Kidney (tissue), 13 donors: ENCODE measurements at regions not wholly inside any gene's neighbourhood (a gene's known extent, or its start where the extent isn't known, plus 50 kb on each side); places are given as distances from the start of the nearest gene placed in this dataset.

ENCODE experiments used
- DNase-seq, 5 donors: peaks; one replicate each; pipeline ENCODE4 v3.0.0-alpha.2; 2013 to 2020
- FAIRE-seq: peaks from 2 replicates; lab custom pipeline; 2012; peaks lifted over from hg19 to GRCh38; lab: Jason Lieb, UNC
- H3K27ac ChIP-seq, 2 donors: one replicate each; pipeline ENCODE4 v1.7.0; 2013; ENCODE audit warnings: low read depth in 2 of 2, low read length in 2 of 2, inconsistent platforms in 1 of 2
- H3K27me3 ChIP-seq: one replicate; pipeline ENCODE4 v1.7.1; 2013; ENCODE audit warnings: low read length, inconsistent platforms; ENCODE audit not compliant: control insufficient read depth, insufficient read depth
- H3K36me3 ChIP-seq, 3 donors: one replicate each; pipeline versions ENCODE4 v1.7.0 to v1.7.1; 2013; ENCODE audit warnings: low read length in 3 of 3, control low read depth in 1 of 3, inconsistent platforms in 1 of 3; ENCODE audit not compliant: insufficient read depth in 3 of 3, control insufficient read depth in 2 of 3
- H3K4me1 ChIP-seq, 3 donors: one replicate each; pipeline versions ENCODE4 v1.7.0 to v1.7.1; 2013; ENCODE audit warnings: low read length in 3 of 3, inconsistent platforms in 1 of 3, low read depth in 1 of 3; ENCODE audit not compliant: control insufficient read depth in 2 of 3, insufficient read depth in 2 of 3
- H3K4me3 ChIP-seq, 3 donors: one replicate each; pipeline versions ENCODE4 v1.7.0 to v1.8.1; 2013; ENCODE audit warnings: low read length in 3 of 3, control low read depth in 1 of 3, inconsistent platforms in 1 of 3
- H3K9ac ChIP-seq, 3 donors: one replicate each; pipeline versions ENCODE4 v1.7.0 to v1.7.1; 2013; ENCODE audit warnings: low read length in 3 of 3, control low read depth in 1 of 3, inconsistent platforms in 1 of 3
- H3K9me3 ChIP-seq, 3 donors: one replicate each; pipeline versions ENCODE4 v1.7.0 to v1.7.1; 2013; ENCODE audit warnings: low read length in 3 of 3, control low read depth in 1 of 3, inconsistent platforms in 1 of 3; ENCODE audit not compliant: control insufficient read depth in 2 of 3, insufficient read depth in 1 of 3
- CTCF ChIP-seq: IDR thresholded peaks from 3 replicates; pipeline ENCODE4 v1.5.1; 2012; ENCODE audit warnings: mild to moderate bottlenecking, moderate library complexity, borderline replicate concordance; ENCODE audit not compliant: insufficient read depth; ENCODE audit errors: extremely low read depth
- intact Hi-C: fragments of 100-400 bp; cut with DNase I; formaldehyde crosslinking; loops from one replicate; pipeline ENCODE4 v1.11.1; 2022
- donor health status: control.
- donor health status: control.
- donor health status: control.
- donor health status: control.
- donor health status: control.
- donor health status: DM: yes; HTN: yes; CAD: no.
- donor health status: Normal renal cell carcinoma (clear cell type).

- intact Hi-C loops, result no loop called here
- no peak for FAIRE-seq
- H3K9ac ChIP-seq, result no peak overlapping the region
- H3K27me3 ChIP-seq, result no peaks in the 10 kb centered on the region
- no peak overlapping the region for H3K27ac ChIP-seq
- H3K4me3 ChIP-seq, result no peak overlapping the region
- H3K4me1 ChIP-seq, result no peaks in the 10 kb centered on the region
- DNase-seq, result no peak
- H3K9me3 ChIP-seq, result no peaks in the 10 kb centered on the region
- H3K36me3 ChIP-seq, result no peaks in the 10 kb centered on the region
- no peak for TF ChIP-seq CTCF
Measured at GRCh38 chr12:111216387-111217159, 152.3 kb downstream of the PHETA1 start.

DNA sequence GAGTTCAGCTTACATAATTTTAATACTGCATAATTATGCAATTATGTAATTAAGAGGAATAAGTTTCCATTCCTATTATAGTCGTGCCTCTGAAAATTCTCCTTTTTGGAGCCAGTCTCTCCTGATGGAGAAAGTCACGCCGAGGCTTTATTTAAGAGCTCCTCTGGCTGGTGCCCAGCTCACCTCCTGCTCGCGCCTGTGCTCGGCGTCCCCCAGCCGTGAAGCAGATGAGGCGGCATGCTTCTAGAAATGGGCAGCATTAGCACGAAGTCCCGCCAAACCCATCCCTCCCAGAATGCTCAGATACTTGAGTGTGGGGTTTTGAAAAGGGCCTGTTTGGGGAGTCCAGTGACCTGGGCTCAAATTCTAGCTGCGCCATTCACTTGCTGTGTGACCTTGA, 153.0 kb downstream of the PHETA1 start:
- DNase-seq (no peak), FAIRE-seq (no peak)
- intact Hi-C loops, result no loop called here
- no peaks in the 10 kb centered on the region for H3K27me3 ChIP-seq
- H3K27ac ChIP-seq, result no peak overlapping the region
- H3K9me3 ChIP-seq, result no peaks in the 10 kb centered on the region
- no peaks in the 10 kb centered on the region for H3K36me3 ChIP-seq
- no peaks in the 10 kb centered on the region for H3K4me1 ChIP-seq
- no peak overlapping the region for H3K9ac ChIP-seq
- TF ChIP-seq CTCF, result no peak
- H3K4me3 ChIP-seq, result no peak overlapping the region

GRCh38 chr12:111214401-111214800, 154.5 kb downstream of the PHETA1 start:
- Histone ChIP-seq H3K9ac (no peak overlapping the region), H3K27me3 (no peaks in the 10 kb centered on the region), H3K4me3 (no peak overlapping the region), H3K27ac (no peak overlapping the region), H3K9me3 (no peaks in the 10 kb centered on the region), H3K4me1 (no peaks in the 10 kb centered on the region), H3K36me3 (no peaks in the 10 kb centered on the region)
- DNase-seq, result no peak
- FAIRE-seq, result no peak
- TF ChIP-seq CTCF, result no peak
- intact Hi-C loops, result no loop called here

DNA sequence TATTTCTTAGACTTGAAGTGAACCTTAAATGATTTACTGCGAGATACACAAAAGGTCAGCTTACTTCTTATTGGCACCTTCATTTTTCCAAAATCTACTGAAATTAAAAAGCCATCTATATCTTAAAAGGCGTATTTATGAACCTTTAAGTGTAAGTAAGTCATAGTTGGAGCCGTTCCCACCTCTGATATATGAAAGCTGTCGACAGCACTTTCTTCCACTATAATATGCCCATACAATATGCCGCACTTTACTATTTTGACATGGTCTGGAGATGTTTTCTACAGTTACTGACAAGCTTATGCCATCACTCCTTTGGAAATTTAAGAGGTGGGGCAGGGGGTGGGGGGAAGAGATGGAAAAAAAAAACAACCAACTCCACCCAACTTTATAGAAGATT, 155.3 kb downstream of the PHETA1 start:
- H3K36me3 ChIP-seq, result no peaks in the 10 kb centered on the region
- H3K9ac ChIP-seq, result no peak overlapping the region
- H3K27ac ChIP-seq, result no peak overlapping the region
- no peaks in the 10 kb centered on the region for H3K27me3 ChIP-seq
- no peaks in the 10 kb centered on the region for H3K9me3 ChIP-seq
- H3K4me1 ChIP-seq, result no peaks in the 10 kb centered on the region
- H3K4me3 ChIP-seq, result no peak overlapping the region
- DNase-seq, result no peak
- intact Hi-C loops, result no loop called here
- no peak for FAIRE-seq
- TF ChIP-seq CTCF, result no peak
